ENCODE measurements at regions not wholly inside any gene's neighbourhood (a gene's known extent, or its start where the extent isn't known, plus 50 kb on each side); places are given as distances from the start of the nearest gene placed in this dataset.
"Not testable (repeated sequence)": the region's sequence is repeated elsewhere in the genome, so short reads cannot be mapped to it uniquely, and the experiment has no call there.

DNA sequence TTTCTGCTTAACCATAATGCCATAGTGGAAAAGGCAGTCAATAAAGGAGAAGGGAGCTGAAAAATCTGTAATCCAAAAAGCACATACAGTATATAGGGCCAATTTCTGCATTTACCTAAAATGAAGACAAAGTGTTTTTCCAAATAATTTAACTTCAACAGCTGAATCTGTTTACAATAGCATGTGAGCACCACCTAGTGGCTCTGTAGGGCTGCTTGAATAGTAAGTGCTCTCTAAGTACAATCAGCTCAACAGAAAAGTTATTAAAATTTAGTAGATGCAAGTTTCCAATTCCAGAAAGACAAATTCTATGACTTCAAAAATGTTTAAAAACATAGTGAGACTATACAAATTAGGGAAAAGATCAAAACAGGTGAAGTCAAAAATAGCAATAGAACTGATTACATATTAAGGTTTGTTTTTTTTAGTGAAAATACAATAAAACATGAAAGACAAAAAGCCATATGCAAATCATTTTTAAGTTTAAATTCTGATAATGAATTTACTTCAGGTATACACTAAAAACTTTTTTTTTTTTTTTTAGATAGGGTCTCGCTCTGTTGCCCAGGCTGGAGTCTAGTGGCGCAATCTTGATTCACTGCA lies 220.0 kb downstream of the SETD4 start:
- peak; percentile 34 for DNase-seq

DNA sequence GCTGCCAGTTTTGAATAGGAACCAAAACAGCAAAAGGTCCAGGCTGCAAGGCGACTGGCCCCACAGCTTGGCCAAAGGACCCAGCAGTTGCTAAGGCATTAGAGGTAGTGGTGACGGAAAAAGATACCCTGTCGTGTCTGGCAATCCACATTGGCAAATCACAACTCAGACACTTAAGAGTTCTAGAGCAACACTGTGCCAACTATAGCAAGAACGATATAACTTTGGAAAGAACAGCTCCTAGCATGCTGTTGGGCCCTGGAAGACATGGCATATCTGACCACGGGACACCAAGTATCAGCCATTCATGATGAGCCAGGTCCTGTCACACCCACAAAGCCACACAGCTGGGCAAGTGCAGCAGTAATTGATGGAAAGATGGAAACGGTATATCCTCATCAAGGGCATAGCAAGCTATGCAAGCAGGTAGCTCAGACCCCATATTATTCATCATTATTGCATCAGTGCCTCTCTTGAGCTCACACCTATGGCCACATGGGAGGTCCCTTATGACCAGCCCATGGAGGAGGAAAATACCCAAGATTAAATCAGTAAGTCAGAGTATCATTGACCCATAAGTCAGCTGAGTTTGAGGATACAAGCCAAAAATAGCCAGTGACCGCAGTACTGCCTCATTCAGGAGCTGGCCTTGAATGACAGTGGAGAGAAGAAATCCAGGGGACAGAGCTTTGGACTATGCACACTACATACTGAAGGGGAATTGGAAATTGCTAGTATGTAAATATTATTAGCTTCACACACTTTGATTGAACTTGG lies 221.2 kb downstream of the SETD4 start:
- DNase-seq = no peak

DNA sequence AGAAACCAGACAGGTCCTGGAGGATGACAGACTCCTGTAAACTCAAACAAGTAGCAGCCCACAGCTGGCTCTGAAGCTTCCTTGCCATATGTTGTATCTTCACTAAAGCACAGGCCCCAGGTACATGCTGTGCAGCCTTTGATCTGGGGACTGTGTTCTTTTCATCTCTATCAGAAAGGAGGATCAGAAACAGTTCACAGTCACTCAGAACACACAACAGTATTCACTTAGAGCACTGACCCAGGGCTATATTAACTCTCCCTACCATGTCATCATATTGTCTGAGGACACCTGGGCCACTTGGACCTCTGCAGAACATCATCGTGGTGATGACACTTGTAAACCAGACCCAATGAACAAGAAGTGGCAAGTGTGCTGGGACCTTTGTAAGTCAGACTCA lies 222.0 kb downstream of the SETD4 start:
- no peak for DNase-seq

DNA sequence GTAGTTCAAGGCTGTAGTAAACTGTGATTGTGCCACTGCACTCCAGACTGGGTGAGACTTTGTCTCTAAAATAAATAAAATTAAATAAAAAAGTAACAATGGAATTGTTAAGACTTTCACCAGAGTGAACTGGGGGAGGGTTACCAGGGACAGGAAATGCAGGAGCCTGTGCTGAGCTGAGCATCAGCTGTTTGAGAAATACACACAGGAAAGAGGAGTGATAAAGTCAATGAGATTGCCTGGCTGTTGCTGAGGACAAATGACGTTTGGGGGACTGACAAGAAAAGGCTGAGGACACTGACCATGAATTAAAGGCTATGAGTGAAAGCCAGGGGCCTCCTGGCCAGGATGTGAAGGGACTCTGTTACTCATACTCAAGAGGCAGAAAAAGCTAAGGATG lies 226.3 kb downstream of the SETD4 start:
- no peak for DNase-seq

DNA sequence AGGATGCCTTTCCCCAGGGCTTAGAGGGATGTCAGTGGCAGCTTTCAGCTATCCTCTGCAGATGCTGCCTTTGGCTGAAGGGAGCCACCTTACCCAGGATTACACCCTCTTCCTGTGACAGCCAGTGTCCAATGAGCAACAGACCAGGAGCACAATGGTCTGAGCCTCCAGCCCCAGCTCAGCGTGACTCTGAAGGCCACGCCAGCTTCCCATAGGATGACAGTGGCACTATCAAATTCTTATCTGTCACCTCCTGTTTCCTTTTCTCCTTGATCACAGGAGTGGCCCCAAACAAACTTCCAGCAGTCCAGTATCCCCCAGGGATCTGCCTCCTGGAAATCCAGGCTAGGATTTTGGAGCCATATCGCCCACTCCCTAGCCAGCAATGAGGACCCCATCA lies 226.9 kb downstream of the SETD4 start:
- no peak for DNase-seq

DNA sequence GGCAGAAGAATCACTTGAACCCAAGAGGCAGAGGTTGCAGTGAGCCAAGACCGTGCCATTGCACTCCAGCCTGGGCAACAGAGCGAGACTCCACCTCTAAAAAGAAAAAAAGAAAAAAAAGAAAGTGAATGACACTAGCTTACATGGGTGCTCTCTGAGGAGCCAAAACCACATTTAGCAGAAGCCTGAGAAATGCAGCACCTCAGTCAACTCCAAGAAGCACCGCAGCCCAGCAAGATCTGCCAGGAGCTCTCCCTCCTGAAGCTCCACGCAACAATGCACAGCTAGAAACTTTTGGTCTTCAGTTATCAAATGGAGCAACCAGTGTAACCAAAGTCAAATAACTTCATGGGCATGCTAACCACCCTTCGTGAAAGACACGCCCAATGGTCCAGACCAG lies 229.1 kb downstream of the SETD4 start:
- no peak for DNase-seq

DNA sequence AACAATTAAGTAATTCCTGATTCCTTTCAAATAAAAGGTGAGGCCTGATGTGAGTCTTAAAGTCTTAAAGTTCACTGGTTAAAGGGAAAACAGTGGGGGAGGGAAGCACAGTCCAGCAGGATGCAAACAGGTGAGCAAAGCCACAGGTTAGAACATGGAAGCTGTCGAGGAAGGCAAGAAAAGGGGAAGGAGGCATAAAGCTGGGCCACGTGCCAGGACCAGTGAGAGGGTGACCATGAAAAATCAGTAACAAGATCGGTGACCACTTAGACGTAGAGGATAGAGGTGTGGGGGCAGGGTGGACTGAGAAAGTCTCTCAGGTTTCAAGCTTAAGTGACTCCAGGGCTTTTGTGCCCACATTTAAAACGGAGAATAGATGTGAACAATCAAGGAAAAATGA lies 231.3 kb downstream of the SETD4 start:
- no peak for DNase-seq

DNA sequence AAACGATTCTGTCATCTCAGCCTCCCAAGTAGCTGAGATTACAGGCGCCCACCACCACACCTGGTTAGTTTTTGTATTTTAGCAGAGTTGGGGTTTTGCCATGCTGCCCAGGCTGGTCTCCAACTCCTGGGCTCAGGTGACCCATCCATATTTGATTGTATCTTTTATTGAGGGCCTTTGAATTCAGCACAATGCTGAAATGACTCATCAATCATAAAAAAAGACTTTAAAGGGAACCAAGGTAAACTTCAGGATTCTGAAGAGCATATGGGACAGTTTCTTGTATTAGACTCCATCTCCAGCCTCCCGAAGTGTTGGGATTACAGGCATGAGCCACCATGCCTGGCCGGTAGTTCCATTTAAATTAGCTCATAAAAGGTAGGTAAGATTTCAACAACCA lies 232.2 kb downstream of the SETD4 start:
- DNase-seq = no peak

DNA sequence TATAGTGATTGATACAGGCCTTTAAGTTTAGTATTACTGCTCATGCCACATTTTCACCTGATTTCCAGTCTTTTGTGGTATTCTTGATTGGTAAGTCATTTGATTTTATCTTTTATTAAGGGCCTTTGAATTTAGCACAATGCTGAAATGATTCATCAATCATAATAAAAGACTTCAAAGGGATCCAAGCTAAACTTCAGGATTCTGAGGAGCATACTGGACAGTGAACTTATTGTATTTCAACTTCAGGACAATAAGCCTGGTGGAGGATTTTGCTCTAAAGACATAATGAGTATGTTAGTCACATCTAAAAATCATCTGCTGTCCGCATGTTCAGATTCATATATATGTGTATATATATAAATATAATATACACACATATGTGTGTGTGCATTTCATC lies 233.3 kb downstream of the SETD4 start:
- no peak for DNase-seq

DNA sequence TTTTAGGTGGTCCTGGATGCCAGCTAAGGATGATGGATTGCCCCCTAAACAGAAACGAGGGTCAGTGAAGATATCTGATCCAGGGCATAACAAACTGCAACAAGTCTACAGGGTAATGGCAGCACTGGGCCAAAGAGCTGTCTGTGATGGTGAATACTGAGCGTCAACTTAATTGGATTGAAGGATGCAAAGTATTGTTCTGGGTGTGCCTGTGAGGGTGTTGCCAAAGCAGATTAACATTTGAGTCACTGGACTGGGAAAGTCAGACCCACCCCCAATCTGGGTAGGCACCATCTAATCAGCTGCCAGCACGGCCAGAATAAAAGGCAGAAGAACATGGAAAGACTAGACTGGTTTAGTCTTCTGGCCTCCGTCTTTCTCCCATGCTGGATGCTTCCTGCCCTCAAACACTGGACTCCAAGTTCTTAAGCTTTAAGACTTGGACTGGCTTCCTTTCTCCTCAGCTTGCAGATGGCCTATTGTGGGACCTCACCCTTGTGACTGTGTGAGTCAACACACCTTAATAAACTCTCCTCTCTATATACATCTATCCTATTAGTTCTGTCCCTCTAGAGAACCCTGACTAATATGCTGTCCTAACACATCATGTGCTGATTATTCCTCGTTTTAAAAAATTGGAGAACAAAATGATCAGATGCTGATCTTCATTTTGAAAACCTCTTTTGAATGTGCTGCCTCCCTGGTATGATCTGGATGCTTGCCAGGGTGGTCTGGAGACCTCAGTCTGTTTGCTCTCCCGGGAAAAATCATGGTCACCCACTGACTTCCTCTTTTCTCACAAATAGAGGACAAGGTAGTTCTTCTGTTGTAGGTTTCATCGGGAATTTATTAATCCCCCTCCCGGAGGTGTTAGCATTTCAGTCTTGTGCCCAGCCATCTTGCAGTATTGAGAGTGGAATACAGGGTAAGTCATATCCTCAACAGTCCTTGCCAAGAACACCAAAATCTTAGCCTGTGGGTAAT lies 234.7 kb downstream of the SETD4 start:
- DNase-seq = no peak

DNA sequence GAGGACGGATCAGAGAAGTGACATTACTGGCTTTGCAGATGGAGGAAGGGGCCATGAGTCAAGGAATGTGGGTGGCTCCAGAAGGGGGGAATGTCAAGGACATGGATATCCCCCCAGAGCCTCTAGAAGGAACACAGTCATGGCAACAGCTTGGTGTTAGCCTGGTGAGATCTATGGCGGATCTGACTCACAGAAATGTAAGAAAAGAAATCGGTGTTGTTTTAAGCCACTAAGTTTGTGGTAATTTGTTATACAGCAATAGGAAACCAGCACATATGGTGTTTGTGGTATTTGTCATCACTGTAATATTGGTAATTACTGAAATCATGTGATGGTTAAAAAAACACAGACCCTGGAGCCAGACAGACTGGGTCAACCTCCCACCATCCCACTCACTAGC lies 236.2 kb downstream of the SETD4 start:
- no peak for DNase-seq

DNA sequence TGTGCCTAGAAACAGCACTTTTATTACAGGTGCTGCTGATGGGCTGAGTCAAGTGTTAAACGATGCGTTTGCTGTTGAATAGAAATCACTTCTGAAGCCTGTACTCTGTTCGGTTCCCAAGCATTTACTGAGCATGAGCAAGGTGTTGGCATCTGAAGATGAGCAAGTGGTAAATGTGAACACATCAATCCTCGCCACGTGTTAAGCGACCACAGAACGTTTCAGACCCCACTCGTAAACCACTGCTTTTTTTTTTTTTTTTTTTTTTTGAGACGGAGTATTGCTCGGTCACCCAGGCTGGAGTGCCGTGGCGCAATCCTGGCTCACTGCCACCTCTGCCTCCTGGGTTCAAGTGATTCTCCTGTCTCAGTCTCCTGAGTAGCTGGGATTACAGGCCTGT lies 241.2 kb downstream of the SETD4 start:
- no peak for DNase-seq

DNA sequence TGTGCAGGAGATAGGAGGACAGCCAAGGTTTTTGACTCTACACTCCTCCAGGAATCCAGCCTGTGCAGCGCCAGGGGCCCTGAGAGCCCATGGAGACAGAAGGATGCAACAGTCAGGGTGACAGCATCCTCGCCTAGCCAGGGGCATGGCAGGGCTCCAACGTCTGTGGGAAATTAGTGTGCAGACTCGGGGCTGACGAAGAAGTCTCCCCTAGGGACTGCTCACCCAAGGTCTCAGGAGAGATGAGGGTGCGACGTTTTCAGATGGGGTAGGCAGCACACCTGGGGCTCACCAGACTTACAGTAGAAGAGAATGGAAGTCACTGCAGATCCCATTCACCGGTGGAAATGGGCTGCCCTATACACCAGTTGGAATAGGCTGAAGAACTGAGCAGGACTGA lies 241.7 kb downstream of the SETD4 start:
- DNase-seq = no peak

DNA sequence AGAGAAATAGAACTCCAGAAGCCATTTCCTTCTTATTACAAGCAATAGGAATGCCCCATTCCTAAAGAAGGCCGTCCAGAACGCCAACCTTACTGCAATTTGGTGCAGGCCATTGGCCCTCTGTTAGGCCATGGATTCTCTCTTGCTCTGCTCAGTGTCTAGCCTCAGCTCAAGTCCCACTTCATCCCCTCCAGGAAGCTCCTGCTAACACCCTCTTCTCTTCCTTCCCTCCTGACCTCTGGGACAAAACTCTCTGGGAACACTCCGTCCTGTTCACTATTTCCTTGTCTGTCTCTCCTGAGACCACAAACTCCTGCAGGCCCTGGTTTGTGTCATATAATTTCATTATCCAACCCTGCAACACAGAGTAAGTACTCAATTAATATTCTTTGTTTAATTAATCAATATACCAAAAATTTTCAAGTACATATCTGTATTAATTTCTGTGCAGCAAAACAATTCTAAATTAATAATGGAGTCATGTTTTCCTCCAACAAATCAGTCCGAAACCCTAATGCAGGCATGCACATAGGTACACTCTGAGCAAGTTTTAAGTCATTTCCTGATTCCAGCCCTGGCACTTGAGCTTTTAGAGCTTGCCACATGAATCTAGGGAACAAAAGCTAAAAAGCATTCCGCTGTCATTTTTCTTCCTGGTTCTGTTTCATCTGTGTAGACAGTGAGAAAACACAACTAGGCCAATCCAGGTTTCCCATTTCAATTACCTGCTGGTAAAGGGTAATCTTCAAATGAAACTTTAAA lies 245.3 kb downstream of the SETD4 start:
- no peak for DNase-seq

DNA sequence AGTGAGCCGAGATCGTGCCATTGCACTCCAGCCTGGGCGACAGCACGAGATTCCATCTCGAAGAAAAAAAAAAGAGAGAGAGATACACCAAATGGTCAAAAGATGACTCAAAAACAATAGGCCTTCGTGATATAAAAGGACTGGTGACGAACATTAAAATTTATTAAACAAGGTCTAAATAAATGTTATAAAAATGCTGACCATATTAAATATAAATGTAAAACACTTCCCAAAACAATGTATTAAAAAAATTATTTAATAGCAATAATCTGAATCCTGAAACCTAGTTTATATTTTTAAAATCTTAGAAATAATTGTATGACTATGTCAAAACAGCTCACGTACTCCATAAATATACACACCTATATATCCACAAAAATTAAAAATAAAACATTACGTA lies 247.6 kb downstream of the SETD4 start:
- no peak for DNase-seq

DNA sequence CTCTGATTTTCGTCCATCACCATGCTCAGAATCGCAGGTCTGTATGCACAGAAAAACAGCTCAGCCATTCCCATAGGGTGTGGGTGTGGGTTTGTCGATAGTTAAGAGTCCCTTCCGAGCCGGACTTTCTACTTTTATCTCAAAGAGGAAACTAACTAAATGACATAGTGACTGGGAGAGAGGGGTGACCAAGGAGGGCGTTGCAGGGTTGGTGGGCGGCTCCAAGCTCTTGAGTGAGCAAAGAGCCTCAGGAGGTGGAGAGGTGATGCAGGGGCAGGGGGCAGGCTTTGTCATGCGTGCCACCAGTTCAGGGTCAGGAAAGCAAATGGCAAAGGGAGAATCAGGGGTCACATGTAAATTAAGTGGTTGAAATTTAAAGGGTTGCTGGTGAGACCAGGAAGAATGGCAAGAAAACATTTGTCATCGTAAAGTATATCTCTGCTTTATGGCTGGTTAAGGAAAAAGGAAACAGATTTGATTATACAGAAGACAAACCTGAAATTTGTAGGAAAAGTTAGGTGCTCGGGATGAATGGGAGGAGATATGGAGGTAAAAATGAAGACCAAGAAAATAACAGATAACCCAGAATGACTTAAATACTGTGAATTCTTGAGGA lies 249.0 kb downstream of the SETD4 start:
- DNase-seq = no peak

DNA sequence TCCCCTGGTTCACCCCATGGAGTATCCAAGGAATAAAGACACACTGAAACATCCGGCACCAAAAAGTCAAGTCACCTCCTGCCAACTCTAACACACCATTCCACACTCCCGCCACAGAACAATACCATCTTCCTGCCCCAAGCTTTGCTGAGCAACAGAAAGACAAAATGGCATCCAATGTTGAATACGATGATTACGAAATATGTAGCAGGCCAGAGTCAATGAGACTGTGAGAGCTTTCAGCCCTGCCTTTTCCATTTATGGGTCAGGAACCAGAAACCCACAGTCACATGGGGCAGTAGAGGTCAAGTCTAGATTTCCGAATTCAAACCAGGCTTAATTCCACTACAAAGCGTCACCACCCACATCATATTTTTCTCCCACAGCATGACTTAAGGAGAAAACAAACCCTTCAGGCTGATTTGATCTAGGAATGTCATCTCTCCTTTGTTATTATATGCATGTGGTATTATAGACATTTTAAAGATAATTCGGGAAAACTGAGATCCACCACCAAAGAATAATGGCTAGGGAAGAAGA lies 249.8 kb downstream of the SETD4 start:
- no peak for DNase-seq

DNA sequence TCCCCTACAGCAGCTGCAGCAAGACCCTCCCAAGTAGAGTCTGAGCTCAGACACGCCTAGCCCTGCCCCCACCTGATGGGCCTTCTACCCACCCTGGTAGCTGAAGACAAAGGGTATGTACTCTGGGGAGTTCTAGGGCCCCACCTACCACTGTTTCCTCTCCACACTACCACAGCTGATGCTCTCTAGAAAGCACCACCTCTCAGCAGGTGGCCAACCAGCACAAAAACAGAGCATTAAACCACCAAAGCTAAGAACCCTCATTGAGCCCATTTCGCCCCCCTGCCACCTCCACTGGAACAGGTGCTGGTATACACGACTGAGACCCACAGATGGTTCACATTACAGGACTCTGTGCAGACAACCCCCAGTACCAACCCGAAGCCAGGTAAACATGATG lies 258.9 kb downstream of the SETD4 start:
- no peak for DNase-seq

DNA sequence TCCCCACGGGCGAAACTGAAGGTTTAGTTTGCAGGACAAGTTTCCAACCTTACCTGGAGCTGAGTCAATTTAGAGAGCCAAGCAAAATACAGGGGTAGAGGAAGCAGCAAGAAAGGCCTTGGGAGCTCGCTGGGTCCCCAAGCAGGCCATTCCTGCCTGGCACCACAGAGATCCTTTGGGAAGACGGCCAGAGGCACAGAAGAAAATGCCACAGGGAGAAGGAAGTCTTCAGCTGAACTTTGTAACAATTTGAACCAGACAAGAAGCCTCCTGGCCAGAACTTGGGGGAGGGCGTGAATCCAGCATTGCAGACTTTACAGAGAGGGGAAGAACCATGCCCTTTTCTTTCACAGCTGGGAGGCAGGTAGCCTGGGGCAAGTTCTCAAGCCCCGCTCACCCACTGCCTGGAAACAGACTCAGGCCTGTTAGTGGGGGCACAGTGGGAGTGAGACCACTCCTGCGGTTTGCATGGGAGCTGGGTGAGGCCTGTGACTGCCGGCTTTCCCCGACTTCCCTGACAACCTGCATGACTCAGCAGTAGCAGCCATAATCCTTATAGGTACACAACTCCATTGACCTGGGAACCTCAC lies 259.4 kb downstream of the SETD4 start:
- DNase-seq = not testable (repeated sequence)

DNA sequence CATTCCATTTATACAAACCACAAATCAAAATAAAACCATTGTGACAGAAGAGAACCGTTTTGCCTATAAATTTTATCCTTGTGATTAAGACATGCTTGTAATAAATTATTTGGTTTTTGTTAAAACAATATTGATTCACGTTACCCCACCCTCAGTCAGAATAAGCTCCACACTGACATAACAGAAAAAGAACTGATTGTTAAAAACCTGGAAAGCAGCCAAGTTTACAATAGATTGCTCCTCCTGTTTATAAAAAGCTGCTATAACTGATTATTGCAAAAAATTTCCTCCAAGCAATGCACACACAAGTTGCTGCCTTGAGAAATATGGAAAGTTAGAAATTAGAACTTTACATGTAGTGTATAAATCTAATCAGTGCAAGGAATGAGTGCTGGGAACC lies 263.5 kb downstream of the SETD4 start:
- no peak for DNase-seq

DNA sequence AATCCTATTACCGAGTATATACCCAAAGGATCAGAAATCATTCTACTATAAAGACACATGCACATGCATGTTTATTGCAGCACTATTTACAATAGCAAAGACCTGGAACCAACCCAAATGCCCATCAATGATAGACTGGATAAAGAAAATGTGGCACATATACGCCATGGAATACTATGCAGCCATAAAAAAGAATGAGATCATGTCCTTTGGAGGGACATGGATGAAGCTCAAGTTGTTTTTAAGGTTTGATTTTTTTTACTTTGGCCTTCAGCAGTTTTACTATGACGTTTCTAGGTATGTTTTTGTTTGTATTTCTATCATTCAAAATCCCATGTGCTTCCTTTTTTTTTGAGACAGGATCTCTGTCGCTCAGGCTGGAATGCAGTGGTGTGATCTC lies 265.8 kb downstream of the SETD4 start:
- DNase-seq = not testable (repeated sequence)

Data from stimulated activated CD4-positive, alpha-beta T cell treated with anti-CD3 and anti-CD28 coated beads, Interleukin-12 subunit alpha, Interleukin-12 subunit beta, amount 100 ng/mL, for 4 hours (primary cell).